Bone marrow (tissue), 2 donors: ENCODE measurements at regions not wholly inside any gene's neighbourhood (a gene's known extent, or its start where the extent isn't known, plus 50 kb on each side); places are given as distances from the start of the nearest gene placed in this dataset.

Experiments used
- DNase-seq, 2 donors: peaks; one replicate each; lab custom pipeline; 2025; lab: John Stamatoyannopoulos, UW

GRCh38 chr7:27462575-27463270 lies 200.0 kb downstream of the HIBADH start:
- DNase-seq, result no peak

GRCh38 chr7:27464970-27465369 lies 197.7 kb downstream of the HIBADH start:
- DNase-seq, result no peak

GRCh38 chr7:27466703-27467102 lies 196.0 kb downstream of the HIBADH start:
- no peak for DNase-seq

- no peak for DNase-seq
Measured at GRCh38 chr7:27472043-27472442, 190.6 kb downstream of the HIBADH start.
